LNCaP clone FGC (cell line): ENCODE measurements at regions not wholly inside any gene's neighbourhood (a gene's known extent, or its start where the extent isn't known, plus 50 kb on each side); places are given as distances from the start of the nearest gene placed in this dataset.

Source experiments
- DNase-seq: peaks from one replicate; pipeline ENCODE4 v3.0.0-alpha.2; 2011; ENCODE audit warnings: low read depth
- H3K4me3 ChIP-seq: 2 replicates; pipeline ENCODE4 v1.5.1; 2011; ENCODE audit warnings: mild to moderate bottlenecking, low read depth, low read length, control low read depth
- CTCF ChIP-seq: IDR thresholded peaks from 2 replicates; pipeline ENCODE4 v1.5.1; 2012; ENCODE audit warnings: mild to moderate bottlenecking; ENCODE audit not compliant: control insufficient read depth, insufficient read depth; ENCODE audit errors: extremely low read depth

GRCh38 chr10:128518000-128518399 is 391.8 kb upstream of the MKI67 start:
- no peak for DNase-seq
- no peak for TF ChIP-seq CTCF
- no peak overlapping the region for H3K4me3 ChIP-seq

- no peak for DNase-seq
- no peak for TF ChIP-seq CTCF
- no peak overlapping the region for H3K4me3 ChIP-seq
These were observed 393.4 kb upstream of the MKI67 start for GRCh38 chr10:128519581-128519980.

GRCh38 chr10:128520211-128520815 is 394.1 kb upstream of the MKI67 start:
- no peak for DNase-seq
- no peak overlapping the region for H3K4me3 ChIP-seq
- TF ChIP-seq CTCF = no peak

- no peak for TF ChIP-seq CTCF
- H3K4me3 ChIP-seq = no peak overlapping the region
- DNase-seq = no peak
These were observed 396.5 kb upstream of the MKI67 start for GRCh38 chr10:128522551-128523308.

- DNase-seq = no peak
- no peak for TF ChIP-seq CTCF
- no peak overlapping the region for H3K4me3 ChIP-seq
These were observed 399.2 kb upstream of the MKI67 start for GRCh38 chr10:128525444-128525843.

GRCh38 chr10:128525936-128526335 is 399.7 kb upstream of the MKI67 start:
- H3K4me3 ChIP-seq = no peak overlapping the region
- no peak for DNase-seq
- no peak for TF ChIP-seq CTCF
